MM.1S (cell line): ENCODE measurements at regions not wholly inside any gene's neighbourhood (a gene's known extent, or its start where the extent isn't known, plus 50 kb on each side); places are given as distances from the start of the nearest gene placed in this dataset.

Source experiments
- CTCF ChIP-seq: fragments of 300-600 bp; sonication (generic); IDR thresholded peaks from 2 replicates; pipeline ENCODE4 v1.5.1; 2016; ENCODE audit warnings: antibody characterized with exemption, low read length, mixed read lengths
- EZH2 ChIP-seq: fragments of 300-600 bp; sonication (generic); optimal IDR thresholded peaks from 2 replicates; pipeline ENCODE3; 2017; ENCODE audit warnings: low read depth, mild to moderate bottlenecking, antibody characterized with exemption, low read length, mixed read lengths
- EZH2phosphoT487 ChIP-seq: fragments of 300-600 bp; sonication (generic); IDR thresholded peaks from 2 replicates; pipeline ENCODE4 v1.6.1; 2018; ENCODE audit warnings: antibody characterized with exemption, low read length

GRCh38 chr9:1267141-1267570 lies 217.0 kb downstream of the DMRT2 start:
- no peak for TF ChIP-seq EZH2
- no peak for TF ChIP-seq CTCF
- TF ChIP-seq EZH2phosphoT487, result no peak
